Calu3 (cell line): ENCODE measurements at regions not wholly inside any gene's neighbourhood (a gene's known extent, or its start where the extent isn't known, plus 50 kb on each side); places are given as distances from the start of the nearest gene placed in this dataset.

Experiments used
- BruUV-seq: library from RNA; stranded (reverse); fragments of 400-500 nt; replicated peaks from 2 replicates; lab custom pipeline; 2021; lab: Mats Ljungman, UMichigan
- CTCF ChIA-PET: fragments of 300-600 bp; sonication (Branson Sonifier 250); formaldehyde crosslinking; loops from one replicate; lab custom pipeline; 2022; ENCODE audit warnings: antibody characterized with exemption; lab: Charles Lee
- DNase-seq: peaks from one replicate; pipeline ENCODE4 v3.0.0; 2022
- H3K27ac Mint-ChIP-seq: one replicate; pipeline ENCODE4 v1.8.0; 2022; ENCODE audit warnings: mixed read lengths; ENCODE audit not compliant: unreplicated experiment
- H3K27me3 Mint-ChIP-seq: one replicate; pipeline ENCODE4 v1.8.0; 2022; ENCODE audit warnings: mixed read lengths; ENCODE audit not compliant: unreplicated experiment
- H3K36me3 Mint-ChIP-seq: one replicate; pipeline ENCODE4 v1.8.0; 2022; ENCODE audit warnings: mild to moderate bottlenecking, moderate library complexity, mixed read lengths; ENCODE audit not compliant: insufficient read depth, unreplicated experiment
- H3K4me1 Mint-ChIP-seq: one replicate; pipeline ENCODE4 v1.8.0; 2022; ENCODE audit warnings: mild to moderate bottlenecking, low read depth, mixed read lengths; ENCODE audit not compliant: unreplicated experiment
- H3K4me3 Mint-ChIP-seq: one replicate; pipeline ENCODE4 v1.8.0; 2022; ENCODE audit warnings: mild to moderate bottlenecking, low read depth, moderate library complexity, mixed read lengths; ENCODE audit not compliant: unreplicated experiment
- H3K9me3 Mint-ChIP-seq: one replicate; pipeline ENCODE4 v1.8.0; 2022; ENCODE audit warnings: low read depth, mixed read lengths; ENCODE audit not compliant: unreplicated experiment
- CTCF ChIP-seq: fragments of 200-600 bp; IDR thresholded peaks from one replicate; pipeline ENCODE4 v1.8.0; 2022; ENCODE audit warnings: antibody characterized with exemption; ENCODE audit not compliant: unreplicated experiment
- intact Hi-C: fragments of 100-400 bp; cut with micrococcal nuclease; formaldehyde crosslinking; loops from one replicate; pipeline ENCODE4 v1.10.0; 2022; ENCODE audit not compliant: unreplicated experiment

DNA sequence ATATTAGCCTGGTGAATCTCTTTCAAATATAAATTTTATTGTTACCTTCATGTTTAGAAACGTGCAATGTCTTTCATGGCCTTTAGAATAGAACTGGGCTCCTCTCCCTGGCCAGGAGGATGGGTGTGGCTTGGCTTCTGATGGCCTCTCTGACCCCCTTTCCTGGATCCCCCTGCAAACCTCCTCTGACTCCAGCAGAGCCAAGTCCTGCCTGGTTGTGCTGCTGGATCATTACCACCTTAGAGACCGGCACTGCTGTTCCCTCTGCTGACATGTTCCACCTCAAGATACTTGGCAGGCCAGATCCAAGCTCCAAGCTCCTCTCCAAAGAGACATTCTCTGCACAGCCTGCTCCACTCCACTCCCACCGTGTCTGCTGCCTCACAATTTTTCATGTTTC is 823.8 kb upstream of the HS6ST1 start:
- BruUV-seq, result no TSS peak
- no peak for TF ChIP-seq CTCF
- peaks cover 12% of the 10 kb centered on the region for H3K9me3 Mint-ChIP-seq
- no peak for DNase-seq
- CTCF ChIA-PET, result no interaction called here
- no peaks in the 10 kb centered on the region for H3K36me3 Mint-ChIP-seq
- no peaks in the 10 kb centered on the region for H3K27me3 Mint-ChIP-seq
- intact Hi-C loops, result no loop called here
- H3K4me1 Mint-ChIP-seq, result no peaks in the 10 kb centered on the region
- H3K4me3 Mint-ChIP-seq, result no peak overlapping the region
- no peak overlapping the region for H3K27ac Mint-ChIP-seq

DNA sequence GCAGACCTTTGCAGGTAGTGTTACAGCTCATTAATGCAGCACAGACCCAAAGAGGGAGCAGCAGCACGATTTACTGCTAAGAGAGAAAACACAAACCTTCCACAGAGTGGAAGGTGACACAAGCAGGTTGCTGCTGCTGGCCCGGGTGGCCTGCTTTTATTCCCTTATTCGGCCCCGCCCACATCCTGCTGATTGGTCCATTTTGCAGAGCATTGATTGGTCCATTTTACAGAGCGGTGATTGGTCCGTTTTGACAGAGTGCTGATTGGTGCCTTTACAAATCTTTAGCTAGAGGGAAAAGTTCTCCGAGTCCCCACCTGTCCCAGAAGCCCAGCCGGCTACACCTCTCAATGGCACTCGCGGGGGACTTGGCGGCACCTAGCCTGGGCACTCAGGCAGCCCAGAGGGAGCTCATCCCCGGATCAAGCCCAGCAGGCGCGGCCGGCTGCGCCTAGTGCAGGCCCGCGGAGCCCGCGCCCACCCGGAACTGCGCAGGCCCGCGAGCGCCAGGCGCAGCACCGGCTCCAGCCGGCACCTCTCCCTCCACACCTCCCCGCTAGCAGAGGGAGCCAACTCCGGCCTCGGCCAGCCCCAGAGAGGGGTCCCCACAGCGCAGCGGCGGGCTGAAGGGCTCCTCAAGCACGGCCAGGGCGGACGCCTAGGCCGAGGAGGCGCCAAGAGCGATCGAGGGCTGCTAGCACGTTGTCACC is 825.6 kb upstream of the HS6ST1 start:
- intact Hi-C loops, result no loop called here
- Mint-ChIP-seq H3K4me1 (no peaks in the 10 kb centered on the region), H3K27ac (no peak overlapping the region), H3K36me3 (no peaks in the 10 kb centered on the region), H3K27me3 (no peaks in the 10 kb centered on the region), H3K4me3 (no peak overlapping the region), H3K9me3 (peaks cover 8% of the 10 kb centered on the region)
- DNase-seq, result no peak
- CTCF ChIA-PET, result no interaction called here
- no peak for TF ChIP-seq CTCF
- no TSS peak for BruUV-seq

GRCh38 chr2:129152514-129152913 is 827.0 kb upstream of the RAB6C start:
- CTCF ChIA-PET, result no interaction called here
- no TSS peak for BruUV-seq
- no peak overlapping the region for H3K4me3 Mint-ChIP-seq
- H3K27ac Mint-ChIP-seq, result no peak overlapping the region
- TF ChIP-seq CTCF, result no peak
- H3K9me3 Mint-ChIP-seq, result peaks cover 13% of the 10 kb centered on the region
- intact Hi-C loops, result no loop called here
- DNase-seq, result no peak
- no peaks in the 10 kb centered on the region for H3K4me1 Mint-ChIP-seq
- H3K36me3 Mint-ChIP-seq, result no peaks in the 10 kb centered on the region
- H3K27me3 Mint-ChIP-seq, result no peaks in the 10 kb centered on the region

GRCh38 chr2:129160879-129161278 is 818.6 kb upstream of the RAB6C start:
- peaks cover 5% of the 10 kb centered on the region for H3K9me3 Mint-ChIP-seq
- no peaks in the 10 kb centered on the region for H3K27me3 Mint-ChIP-seq
- intact Hi-C loops, result no loop called here

More at GRCh38 chr2:129160879-129161278, 818.6 kb upstream of the RAB6C start:
- no peak for TF ChIP-seq CTCF
- no peak for DNase-seq
- no peaks in the 10 kb centered on the region for H3K4me1 Mint-ChIP-seq
- H3K4me3 Mint-ChIP-seq, result no peak overlapping the region
- CTCF ChIA-PET, result no interaction called here
- BruUV-seq, result no TSS peak
- no peak overlapping the region for H3K27ac Mint-ChIP-seq
- no peaks in the 10 kb centered on the region for H3K36me3 Mint-ChIP-seq
